Stomach (tissue), 8 donors: ENCODE measurements at regions not wholly inside any gene's neighbourhood (a gene's known extent, or its start where the extent isn't known, plus 50 kb on each side); places are given as distances from the start of the nearest gene placed in this dataset.

Experiments
- DNase-seq, 2 donors: peaks; one replicate each; pipeline versions ENCODE4 v3.0.0 to v3.0.0-alpha.2; 2013 to 2019
- H3K27ac ChIP-seq, 5 donors: fragments of 200-600 bp in 4 of 5; sonication (generic) in 4 of 5; one replicate each; pipeline ENCODE4 v1.5.1; 2013 to 2019; ENCODE audit warnings: mild to moderate bottlenecking in 1 of 5, moderate library complexity in 1 of 5
- H3K27me3 ChIP-seq, 3 donors: fragments of 200-600 bp; sonication (generic); one replicate each; pipeline ENCODE4 v1.5.1; 2017 to 2019; ENCODE audit warnings: mixed run types in 1 of 3
- H3K36me3 ChIP-seq, 4 donors: fragments of 200-600 bp; sonication (generic); 1 replicate in 3 of 4; 2 replicates in 1 of 4; pipeline ENCODE4 v1.5.1; 2016 to 2019
- H3K4me1 ChIP-seq, 4 donors: fragments of 200-600 bp; sonication (generic); one replicate each; pipeline ENCODE4 v1.5.1; 2016 to 2019
- H3K4me3 ChIP-seq, 4 donors: fragments of 200-600 bp; sonication (generic) in 3 of 4; one replicate each; pipeline ENCODE4 v1.5.1; 2016 to 2019; ENCODE audit warnings: mild to moderate bottlenecking in 1 of 4
- H3K9me3 ChIP-seq, 4 donors: fragments of 200-600 bp; sonication (generic); one replicate each; pipeline ENCODE4 v1.5.1; 2016 to 2019
- CTCF ChIP-seq, 7 experiments: fragments of 450-650 bp in 4 of 7; fragments of 200-600 bp in 3 of 7; sonication (generic) in 3 of 7; IDR thresholded peaks; one replicate each; pipeline ENCODE4 v1.5.1; 2016 to 2019; ENCODE audit warnings: antibody characterized with exemption in 7 of 7, control low read depth in 2 of 7, mild to moderate bottlenecking in 1 of 7
- EP300 ChIP-seq: sonication (generic); formaldehyde crosslinking; IDR thresholded peaks from one replicate; pipeline ENCODE4 v1.6.1; 2017; ENCODE audit warnings: antibody characterized with exemption
- POLR2A ChIP-seq, 4 donors: fragments of 450-650 bp; IDR thresholded peaks; one replicate each; pipeline ENCODE4 v1.6.1; 2016; ENCODE audit warnings: antibody characterized with exemption in 4 of 4, control low read depth in 2 of 4, mild to moderate bottlenecking in 1 of 4, moderate library complexity in 1 of 4
- POLR2AphosphoS5 ChIP-seq, 3 donors: sonication (generic); formaldehyde crosslinking; IDR thresholded peaks; one replicate each; pipeline ENCODE4 v1.6.1; 2016; ENCODE audit warnings: antibody characterized with exemption in 3 of 3
- WGBS, 5 donors: extraction: QIAGEN DNeasy Blood & Tissue Kit in 3 of 5; methylation state at CpG; one replicate each; pipeline versions ENCODE4 v1.1.5 to v1.1.7; 2013 to 2018; 5-methylcytosine and 5-hydroxymethylcytosine counted together
- intact Hi-C: fragments of 100-400 bp; cut with DNase I; formaldehyde crosslinking; loops from one replicate; pipeline ENCODE4 v1.15.1; 2023; ENCODE audit warnings: low total_unique reads
- donor health status: healthy with polysubstance abuse.
- donor health status: Bipolar disorder and iron deficiency.
- donor health status: healthy.

DNA sequence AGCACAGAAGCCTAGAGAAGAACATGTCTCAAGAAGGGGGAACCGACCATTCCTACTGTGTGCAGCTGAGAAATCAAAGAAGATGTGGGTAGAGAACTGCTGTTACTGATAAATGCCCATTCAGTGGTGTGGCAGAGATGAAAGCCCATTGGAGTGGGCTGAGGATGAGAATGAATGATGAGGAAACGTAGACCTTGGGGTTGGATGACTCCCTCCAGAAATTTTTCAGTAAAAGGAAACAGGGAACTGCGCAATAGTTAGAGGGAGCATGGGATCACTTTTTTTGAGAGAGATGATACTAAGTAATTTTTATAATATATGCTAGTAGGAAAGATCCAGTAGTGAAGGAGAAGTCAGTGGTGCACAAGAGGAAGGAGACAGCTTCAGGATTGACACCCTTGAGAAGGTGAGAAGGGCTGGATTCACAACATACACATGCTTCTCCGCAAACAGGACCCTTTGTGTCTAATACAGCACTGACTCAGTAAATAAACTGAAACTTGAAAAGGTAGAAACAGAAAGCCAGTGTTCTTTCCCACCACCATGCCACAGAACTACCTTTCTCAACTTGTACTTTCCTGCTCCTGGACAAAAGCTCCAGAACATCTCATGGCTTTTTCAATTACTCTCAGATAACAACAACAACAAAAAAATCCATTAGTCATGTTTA is 104.7 kb upstream of the IL6 start:
- intact Hi-C loops = no loop called here
- no peak for DNase-seq
- Histone ChIP-seq H3K27ac (no peak overlapping the region), H3K27me3 (no peaks in the 10 kb centered on the region), H3K4me1 (no peaks in the 10 kb centered on the region), H3K36me3 (no peaks in the 10 kb centered on the region), H3K4me3 (no peak overlapping the region), H3K9me3 (peaks cover 0 to 14% (median 7%) of the 10 kb centered on the region in 4 donors)
- TF ChIP-seq POLR2A (IDR thresholded peaks at IDR 0.05) (no peak), POLR2AphosphoS5 (IDR thresholded peaks at IDR 0.05) (no peak), CTCF (IDR thresholded peaks at IDR 0.05) (no peak), EP300 (no peak)
- 83 to 89% (median 87%) methylated on average over 4 of the region's 4 CpGs for WGBS, 5 donors

GRCh38 chr7:22618528-22618927 is 108.5 kb upstream of the IL6 start:
- H3K4me3 ChIP-seq = no peak overlapping the region
- intact Hi-C loops = no loop called here
- TF ChIP-seq POLR2AphosphoS5 (IDR thresholded peaks at IDR 0.05) (no peak), POLR2A (IDR thresholded peaks at IDR 0.05) (no peak), CTCF (IDR thresholded peaks at IDR 0.05) (no peak), EP300 (no peak)
- H3K4me1 ChIP-seq = no peaks in the 10 kb centered on the region
- no peak for DNase-seq
- no peaks in the 10 kb centered on the region for H3K27me3 ChIP-seq
- no peak overlapping the region for H3K27ac ChIP-seq
- no peaks in the 10 kb centered on the region for H3K36me3 ChIP-seq
- H3K9me3 ChIP-seq = peaks cover 0 to 20% (median 10%) of the 10 kb centered on the region in 4 donors

GRCh38 chr7:22617166-22617565 is 109.8 kb upstream of the IL6 start:
- no peaks in the 10 kb centered on the region for H3K4me1 ChIP-seq
- no peaks in the 10 kb centered on the region for H3K27me3 ChIP-seq
- intact Hi-C loops = no loop called here
- H3K27ac ChIP-seq = no peak overlapping the region
- H3K4me3 ChIP-seq = no peak overlapping the region
- peaks cover 0 to 20% (median 10%) of the 10 kb centered on the region in 4 donors for H3K9me3 ChIP-seq
- DNase-seq = no peak
- TF ChIP-seq POLR2AphosphoS5 (IDR thresholded peaks at IDR 0.05) (no peak), EP300 (no peak), POLR2A (IDR thresholded peaks at IDR 0.05) (no peak), CTCF (IDR thresholded peaks at IDR 0.05) (no peak)
- WGBS, 5 donors = 75 to 86% (median 83%) methylated on average over 4 of the region's 4 CpGs
- no peaks in the 10 kb centered on the region for H3K36me3 ChIP-seq

DNA sequence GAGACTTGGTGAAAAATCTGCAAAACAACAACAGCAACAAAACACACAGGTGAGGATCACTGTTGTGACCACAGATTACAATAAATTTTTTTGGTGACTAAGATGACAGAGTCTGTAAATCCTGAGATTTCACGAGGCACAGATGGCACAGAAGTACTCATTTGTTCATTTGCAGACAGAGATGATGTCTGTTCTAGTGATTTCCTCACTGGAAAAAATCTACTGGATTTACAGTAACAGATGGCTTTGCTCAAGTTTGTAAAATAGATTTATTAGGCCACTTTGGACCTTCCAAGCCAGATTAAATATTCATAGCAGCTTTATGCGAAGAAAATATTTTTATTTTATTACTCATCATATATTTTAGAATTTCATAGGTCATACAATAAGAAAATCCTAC is 113.5 kb upstream of the IL6 start:
- H3K4me1 ChIP-seq = no peaks in the 10 kb centered on the region
- TF ChIP-seq POLR2AphosphoS5 (IDR thresholded peaks at IDR 0.05) (no peak), EP300 (no peak), CTCF (IDR thresholded peaks at IDR 0.05) (no peak), POLR2A (IDR thresholded peaks at IDR 0.05) (no peak)
- no peaks in the 10 kb centered on the region for H3K36me3 ChIP-seq
- no peak overlapping the region for H3K4me3 ChIP-seq
- H3K27ac ChIP-seq = no peak overlapping the region
- 63 to 80% (median 75%) methylated on average over 2 of the region's 2 CpGs for WGBS, 5 donors
- no peaks in the 10 kb centered on the region for H3K27me3 ChIP-seq
- DNase-seq = no peak
- H3K9me3 ChIP-seq = peaks cover 0 to 18% (median 10%) of the 10 kb centered on the region in 4 donors
- intact Hi-C loops = no loop called here
